H1 (cell line): ENCODE measurements at regions not wholly inside any gene's neighbourhood (a gene's known extent, or its start where the extent isn't known, plus 50 kb on each side); places are given as distances from the start of the nearest gene placed in this dataset.

Experiments used
- CTCF ChIA-PET: fragments of 300-600 bp; sonication (Branson Sonifier 250); formaldehyde crosslinking; loops from one replicate; lab custom pipeline; 2021; ENCODE audit not compliant: partially characterized antibody; lab: Charles Lee
- POLR2A ChIA-PET: fragments of 300-600 bp; sonication (Branson Sonifier 250); formaldehyde crosslinking; loops from one replicate; lab custom pipeline; 2021; ENCODE audit warnings: inconsistent platforms; ENCODE audit not compliant: partially characterized antibody; lab: Charles Lee
- DNase-seq, 2 experiments: peaks; one replicate each; pipeline versions ENCODE4 v3.0.0 to v3.0.0-alpha.2; 2010 to 2022; ENCODE audit warnings: low spot score in 2 of 2, low read depth in 1 of 2, mixed read lengths in 1 of 2
- FAIRE-seq: peaks from 2 replicates; lab custom pipeline; 2011; peaks lifted over from hg19 to GRCh38; lab: Jason Lieb, UNC
- H2AFZ ChIP-seq: 2 replicates; pipeline ENCODE4 v1.8.1; 2012; ENCODE audit warnings: low read length, inconsistent platforms
- H2AK5ac ChIP-seq: 2 replicates; pipeline ENCODE4 v1.6.1; 2013; ENCODE audit warnings: low read depth, low read length
- H2BK120ac ChIP-seq: replicated peaks from 2 replicates; pipeline ENCODE3; 2013; ENCODE audit warnings: low read depth, low read length, inconsistent platforms
- H2BK12ac ChIP-seq: 2 replicates; pipeline ENCODE4 v1.6.1; 2013; ENCODE audit warnings: low read depth, low read length
- H2BK15ac ChIP-seq: 2 replicates; pipeline ENCODE4 v1.6.1; 2013; ENCODE audit warnings: low read length
- H2BK20ac ChIP-seq: 2 replicates; pipeline ENCODE4 v1.6.1; 2013; ENCODE audit warnings: low read length
- H2BK5ac ChIP-seq: 2 replicates; pipeline ENCODE4 v1.6.1; 2013; ENCODE audit warnings: low read depth, low read length
- H3K14ac ChIP-seq: 2 replicates; pipeline ENCODE4 v1.6.1; 2013; ENCODE audit warnings: inconsistent platforms; ENCODE audit not compliant: insufficient read length
- H3K18ac ChIP-seq: 2 replicates; pipeline ENCODE4 v1.6.1; 2013; ENCODE audit warnings: low read length; ENCODE audit errors: extremely low read depth
- H3K23ac ChIP-seq: 2 replicates; pipeline ENCODE4 v1.6.1; 2013; ENCODE audit warnings: inconsistent platforms; ENCODE audit not compliant: insufficient read length
- H3K23me2 ChIP-seq: 2 replicates; pipeline ENCODE4 v1.6.1; 2013; ENCODE audit warnings: low read depth, low read length
- H3K27ac ChIP-seq: 2 replicates; pipeline ENCODE4 v1.6.1; 2011; ENCODE audit warnings: low read depth, low read length, inconsistent platforms
- H3K27me3 ChIP-seq, 4 experiments: replicated peaks in 1 of 4; 1 replicate in 1 of 4; 2 replicates in 3 of 4; pipeline versions ENCODE4 v1.6.1 to v1.8.1; 2011 to 2013; ENCODE audit warnings: low read length in 3 of 4, mild to moderate bottlenecking in 3 of 4, inconsistent platforms in 2 of 4, mixed read lengths in 2 of 4, moderate library complexity in 1 of 4; ENCODE audit not compliant: control insufficient read depth in 3 of 4, insufficient read depth in 3 of 4; ENCODE audit errors: extremely low read depth in 1 of 4
- H3K36me3 ChIP-seq, 4 experiments: 2 replicates each; pipeline versions ENCODE4 v1.6.1 to v1.8.1; 2011 to 2013; ENCODE audit warnings: mild to moderate bottlenecking in 4 of 4, low read length in 3 of 4, moderate library complexity in 2 of 4, control low read depth in 1 of 4, inconsistent platforms in 1 of 4; ENCODE audit not compliant: insufficient read depth in 4 of 4, control insufficient read depth in 2 of 4
- H3K4ac ChIP-seq: replicated peaks from 2 replicates; pipeline ENCODE3; 2013; ENCODE audit warnings: low read length, low read depth, mixed read lengths, inconsistent platforms; ENCODE audit not compliant: insufficient read length
- H3K4me1 ChIP-seq, 4 experiments: replicated peaks in 1 of 4; 1 replicate in 1 of 4; 2 replicates in 3 of 4; pipeline versions ENCODE4 v1.6.1 to v1.8.1; 2011 to 2013; ENCODE audit warnings: low read length in 3 of 4, inconsistent platforms in 2 of 4, mixed read lengths in 1 of 4; ENCODE audit not compliant: insufficient read depth in 4 of 4, control insufficient read depth in 3 of 4
- H3K4me2 ChIP-seq, 2 experiments: 2 replicates each; pipeline versions ENCODE4 v1.6.1 to v1.8.1; 2011 to 2013; ENCODE audit warnings: low read depth in 2 of 2, low read length in 2 of 2, control low read depth in 1 of 2, inconsistent platforms in 1 of 2, mild to moderate bottlenecking in 1 of 2; ENCODE audit not compliant: insufficient read depth in 1 of 2
- H3K4me3 ChIP-seq, 4 experiments: fragments of 200-600, 300-600 bp in 1 of 4; sonication (generic), shearing (Covaris generic), sonication (Bioruptor Twin) in 1 of 4; 2 replicates each; pipeline versions ENCODE4 v1.5.1 to v1.8.1; 2011 to 2016; ENCODE audit warnings: low read length in 4 of 4, low read depth in 3 of 4, control low read depth in 2 of 4, inconsistent platforms in 2 of 4, mild to moderate bottlenecking in 2 of 4, mixed read lengths in 1 of 4, moderate library complexity in 1 of 4; ENCODE audit not compliant: insufficient read depth in 2 of 4; ENCODE audit errors: extremely low read depth in 1 of 4
- H3K56ac ChIP-seq: replicated peaks from 2 replicates; pipeline ENCODE3; 2013; ENCODE audit warnings: low read depth, mild to moderate bottlenecking, mixed read lengths, low read length, inconsistent platforms; ENCODE audit not compliant: insufficient read length
- H3K79me1 ChIP-seq: 2 replicates; pipeline ENCODE4 v1.6.1; 2013; ENCODE audit warnings: low read depth, low read length, control low read depth
- H3K79me2 ChIP-seq, 2 experiments: 2 replicates each; pipeline versions ENCODE4 v1.6.1 to v1.8.1; 2012 to 2013; ENCODE audit warnings: low read length in 2 of 2, mild to moderate bottlenecking in 2 of 2, inconsistent platforms in 1 of 2; ENCODE audit not compliant: insufficient read depth in 2 of 2, control insufficient read depth in 1 of 2
- H3K9ac ChIP-seq, 4 experiments: replicated peaks in 1 of 4; 1 replicate in 1 of 4; 2 replicates in 3 of 4; pipeline versions ENCODE4 v1.6.1 to v1.8.1; 2011 to 2013; ENCODE audit warnings: low read depth in 3 of 4, low read length in 3 of 4, control low read depth in 2 of 4, mild to moderate bottlenecking in 2 of 4, moderate library complexity in 2 of 4, inconsistent platforms in 1 of 4; ENCODE audit errors: extremely low read depth in 1 of 4
- H3K9me3 ChIP-seq, 2 experiments: 2 replicates each; pipeline versions ENCODE4 v1.6.1 to v1.8.1; 2012 to 2013; ENCODE audit warnings: mild to moderate bottlenecking in 2 of 2, moderate library complexity in 2 of 2, control low read depth in 1 of 2, inconsistent platforms in 1 of 2, low read depth in 1 of 2, low read length in 1 of 2, mixed read lengths in 1 of 2; ENCODE audit not compliant: insufficient read depth in 2 of 2
- H4K20me1 ChIP-seq, 2 experiments: replicated peaks in 1 of 2; 2 replicates each; pipeline versions ENCODE3 to v1.8.1; 2011 to 2013; ENCODE audit warnings: inconsistent platforms in 2 of 2, low read length in 2 of 2, mild to moderate bottlenecking in 1 of 2; ENCODE audit not compliant: insufficient read depth in 2 of 2, control insufficient read depth in 1 of 2
- H4K5ac ChIP-seq: 2 replicates; pipeline ENCODE4 v1.6.1; 2013; ENCODE audit warnings: low read length, low read depth, mixed read lengths, inconsistent platforms; ENCODE audit not compliant: insufficient read length
- H4K8ac ChIP-seq: 2 replicates; pipeline ENCODE4 v1.8.0; 2013; ENCODE audit warnings: mild to moderate bottlenecking, moderate library complexity, low read length, inconsistent platforms; ENCODE audit not compliant: insufficient read depth; ENCODE audit errors: extremely low read depth
- H4K91ac ChIP-seq: replicated peaks from 2 replicates; pipeline ENCODE3; 2013; ENCODE audit warnings: low read length, mixed read lengths, inconsistent platforms; ENCODE audit not compliant: insufficient read length
- CBX8 ChIP-seq: fragments of 300-800, 300-1000 bp; sonication (generic); IDR thresholded peaks from 2 replicates; pipeline ENCODE4 v1.7.1; 2016; ENCODE audit warnings: low read depth, low read length, borderline replicate concordance
- JUND ChIP-seq: IDR thresholded peaks from 2 replicates; pipeline ENCODE4 v1.6.1; 2011; ENCODE audit warnings: mild to moderate bottlenecking, improper control_type of control experiment, low read length
- WGBS, 2 experiments: shearing (Covaris generic) in 1 of 2; methylation state at CpG; one replicate each; pipeline versions ENCODE4 v1.1.6 to v1.1.7; 2013 to 2015; ENCODE audit warnings: low lambda C conversion rate in 2 of 2, mixed read lengths in 2 of 2, inconsistent platforms in 1 of 2, low coverage in 1 of 2, missing lambda C conversion rate in 1 of 2; ENCODE audit not compliant: insufficient replicate concordance in 2 of 2, insufficient coverage in 1 of 2, insufficient read length in 1 of 2; ENCODE audit errors: extremely low coverage in 1 of 2, missing lambda C conversion rate in 1 of 2; 5-methylcytosine and 5-hydroxymethylcytosine counted together

- no peak overlapping the region for H4K8ac ChIP-seq
- no peak overlapping the region for H3K14ac ChIP-seq
- no peak for FAIRE-seq
- no peak overlapping the region for H2AK5ac ChIP-seq
- H2BK120ac ChIP-seq: no peak overlapping the region
- POLR2A ChIA-PET: no interaction called here
- no peaks in the 10 kb centered on the region for H3K9me3 ChIP-seq
- no peak overlapping the region for H3K9ac ChIP-seq
- no peak overlapping the region for H3K56ac ChIP-seq
- H3K27ac ChIP-seq: no peak overlapping the region
- H4K91ac ChIP-seq: no peak overlapping the region
- 0 out of 2 replicates have a peak, but pooled peaks have one; percentile 23 for TF ChIP-seq JUND
- TF ChIP-seq CBX8: no peak
- TF ChIP-seq, all 59 proteins: peak for 1
- CTCF ChIA-PET: no interaction called here
- no peaks in the 10 kb centered on the region for H3K27me3 ChIP-seq
- H3K23me2 ChIP-seq: no peaks in the 10 kb centered on the region
- H2BK12ac ChIP-seq: no peak overlapping the region
- no peaks in the 10 kb centered on the region for H3K79me1 ChIP-seq
- no peaks in the 10 kb centered on the region for H3K79me2 ChIP-seq
- no peaks in the 10 kb centered on the region for H3K36me3 ChIP-seq
- H3K23ac ChIP-seq: no peak overlapping the region
- H2BK5ac ChIP-seq: no peak overlapping the region
- 91% methylated on average over 3 of the region's 3 CpGs; no CpG with 5 or more reads in 1 of the 2 experiments for WGBS, 2 experiments
- no peak overlapping the region for H3K18ac ChIP-seq
- no peak overlapping the region for H2AFZ ChIP-seq
- no peak overlapping the region for H2BK20ac ChIP-seq
- no peaks in the 10 kb centered on the region for H3K4me1 ChIP-seq
- no peak overlapping the region for H3K4me3 ChIP-seq
- no peak overlapping the region for H4K5ac ChIP-seq
- no peak overlapping the region for H3K4ac ChIP-seq
- H4K20me1 ChIP-seq: no peaks in the 10 kb centered on the region
- no peak for DNase-seq
- no peak overlapping the region for H3K4me2 ChIP-seq
- H2BK15ac ChIP-seq: no peak overlapping the region
Measured at GRCh38 chr5:111935835-111936234, 178.8 kb upstream of the NREP start.
